ENCODE measurements at regions not wholly inside any gene's neighbourhood (a gene's known extent, or its start where the extent isn't known, plus 50 kb on each side); places are given as distances from the start of the nearest gene placed in this dataset.

DNA sequence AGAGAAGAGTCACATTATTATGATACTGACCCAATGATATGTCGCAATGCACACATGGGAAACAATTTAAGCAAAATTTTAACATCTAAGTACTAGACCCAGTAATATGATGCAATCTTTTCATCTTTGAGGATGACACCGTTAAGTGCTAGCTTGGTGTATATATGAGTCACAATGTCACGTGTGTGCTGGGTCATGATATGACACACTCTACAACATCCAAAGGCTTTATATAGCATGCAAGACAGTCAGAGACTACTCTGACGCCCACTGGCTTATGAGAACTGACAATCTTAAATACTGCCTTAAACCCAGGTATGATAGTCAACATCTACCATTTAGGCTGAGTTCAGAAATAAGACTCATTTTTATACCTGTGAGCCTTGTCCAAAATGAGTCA lies 955.8 kb upstream of the TSPY4 start:
- TF ChIP-seq CTCF (IDR thresholded peaks at IDR 0.05) (no peak), POLR2A (IDR thresholded peaks at IDR 0.05) (no peak)

All from Peyer's patch (tissue), 4 donors.